ENCODE measurements at regions not wholly inside any gene's neighbourhood (a gene's known extent, or its start where the extent isn't known, plus 50 kb on each side); places are given as distances from the start of the nearest gene placed in this dataset.

- DNase-seq = no peak
Observed at GRCh38 chr5:4243479-4244264, 648.0 kb downstream of the IRX1 start.

DNA sequence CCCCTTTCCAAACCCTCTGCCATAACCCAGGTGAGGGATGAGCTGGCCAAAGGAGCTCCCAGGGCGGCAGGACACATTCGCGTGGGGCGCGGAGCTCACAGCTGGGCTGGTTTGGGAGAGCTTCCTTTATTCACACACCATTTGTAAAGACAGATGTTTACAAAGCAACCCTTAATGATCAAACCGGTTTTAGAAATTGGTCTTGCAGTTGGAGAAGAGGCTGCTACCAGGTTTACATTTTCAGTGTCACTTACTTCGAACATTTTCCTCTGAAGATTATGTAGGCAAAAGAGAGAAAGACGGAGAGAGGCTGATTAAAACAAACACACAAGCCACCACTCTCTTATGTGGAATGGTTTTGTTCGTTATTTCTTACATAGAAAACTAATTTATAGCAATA is 648.7 kb downstream of the IRX1 start:
- no peak for DNase-seq

GRCh38 chr5:4245076-4245475 is 649.4 kb downstream of the IRX1 start:
- no peak for DNase-seq

DNA sequence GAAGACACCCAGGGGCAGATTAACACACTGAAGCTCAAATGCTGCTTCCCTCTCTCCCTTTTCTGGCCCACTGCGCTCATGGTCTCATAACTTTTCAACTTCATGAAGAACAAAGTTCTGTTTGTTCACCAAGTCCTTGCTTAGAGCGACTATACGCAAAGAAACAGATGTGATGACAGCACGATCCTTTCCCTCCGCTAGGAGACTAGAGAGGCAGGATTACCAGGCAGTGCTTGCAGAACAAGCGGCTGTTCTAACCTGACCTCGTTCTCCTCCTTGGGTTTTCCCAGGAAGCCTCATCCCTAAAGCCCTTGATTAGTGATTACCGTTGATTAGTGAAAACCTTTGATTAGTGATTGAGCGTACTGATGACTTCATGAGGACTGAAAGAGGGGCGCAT is 649.9 kb downstream of the IRX1 start:
- no peak for DNase-seq

DNA sequence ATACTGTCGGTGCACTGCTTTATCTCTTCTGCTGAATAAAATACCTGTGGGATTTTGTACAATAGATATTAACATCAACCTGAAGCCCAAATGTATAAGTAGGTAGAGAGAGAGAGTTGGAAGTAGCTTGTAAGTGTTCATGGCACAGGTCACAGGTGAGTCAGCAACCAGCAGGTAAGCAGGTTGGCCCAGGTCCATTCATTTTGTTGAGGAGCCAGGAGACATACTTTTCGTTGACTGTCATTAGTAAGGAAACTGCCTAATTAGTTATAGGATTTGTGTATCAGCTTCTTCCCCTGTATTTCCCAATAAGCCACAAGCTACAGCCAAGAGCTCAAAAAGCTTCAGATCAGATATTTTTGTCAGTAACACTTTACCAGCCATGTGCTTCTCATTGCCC is 650.8 kb downstream of the IRX1 start:
- DNase-seq = no peak

GRCh38 chr5:4250254-4250653 is 654.6 kb downstream of the IRX1 start:
- DNase-seq = no peak

DNA sequence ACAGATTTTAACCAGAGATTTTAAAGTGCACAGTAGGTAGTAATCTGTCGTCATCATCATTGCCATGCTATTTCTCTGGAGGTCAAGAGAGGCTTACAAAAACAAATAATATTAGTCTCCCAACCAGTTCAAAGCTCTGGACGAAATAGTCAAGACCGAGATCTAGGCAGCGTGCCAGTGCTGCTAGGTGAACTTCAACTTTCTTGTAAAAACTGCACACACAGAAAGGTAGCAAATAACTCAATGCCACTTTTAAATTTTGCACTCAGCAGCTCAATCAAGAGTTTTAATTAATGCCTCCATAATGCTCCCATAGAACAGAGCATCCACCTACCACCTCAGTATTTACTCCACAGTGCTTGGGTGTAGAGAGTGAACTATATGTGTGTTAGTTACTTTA is 656.8 kb downstream of the IRX1 start:
- DNase-seq = no peak

- DNase-seq = no peak
Observed at GRCh38 chr5:4254736-4255135, 659.1 kb downstream of the IRX1 start.

- no peak for DNase-seq
Observed at GRCh38 chr5:4255441-4255840, 659.8 kb downstream of the IRX1 start.

DNA sequence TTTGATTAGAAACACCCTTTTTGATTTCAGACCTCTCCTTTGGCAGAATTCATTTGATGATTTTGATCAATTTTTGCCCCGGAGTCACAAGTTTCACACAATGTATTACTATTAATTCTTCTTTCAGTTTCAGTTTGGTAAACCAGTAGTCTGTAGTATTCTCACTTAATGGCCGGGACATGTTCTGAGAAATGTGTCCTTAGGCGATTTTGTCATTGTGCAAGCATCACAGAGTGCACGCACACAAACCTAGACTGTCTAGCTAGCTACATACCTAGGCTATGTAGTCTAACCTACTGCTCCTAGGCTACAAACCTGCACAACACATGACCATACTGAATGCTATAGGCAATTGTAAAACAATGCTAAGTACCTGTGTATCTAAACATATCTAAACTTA is 662.5 kb downstream of the IRX1 start:
- no peak for DNase-seq

DNA sequence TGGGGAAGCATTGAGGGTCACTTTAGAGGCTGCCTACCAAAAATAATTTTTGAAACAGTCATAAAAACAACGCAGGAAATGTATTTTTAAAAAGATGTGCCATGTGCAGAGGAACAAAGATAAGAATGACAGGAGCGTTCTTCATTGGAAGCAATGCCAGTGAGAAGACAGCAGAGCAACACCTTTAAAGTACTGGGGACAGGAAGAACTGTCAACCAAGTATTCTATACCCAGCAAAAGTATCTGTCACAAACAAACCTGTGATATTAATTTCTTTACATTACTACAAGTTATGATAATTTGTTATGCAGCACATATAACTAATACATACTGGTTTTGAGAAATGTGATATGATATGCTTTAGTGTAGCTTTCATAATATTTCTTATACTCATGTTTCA is 675.6 kb downstream of the IRX1 start:
- DNase-seq = no peak

GRCh38 chr5:4275232-4275631 is 679.6 kb downstream of the IRX1 start:
- DNase-seq = no peak

DNA sequence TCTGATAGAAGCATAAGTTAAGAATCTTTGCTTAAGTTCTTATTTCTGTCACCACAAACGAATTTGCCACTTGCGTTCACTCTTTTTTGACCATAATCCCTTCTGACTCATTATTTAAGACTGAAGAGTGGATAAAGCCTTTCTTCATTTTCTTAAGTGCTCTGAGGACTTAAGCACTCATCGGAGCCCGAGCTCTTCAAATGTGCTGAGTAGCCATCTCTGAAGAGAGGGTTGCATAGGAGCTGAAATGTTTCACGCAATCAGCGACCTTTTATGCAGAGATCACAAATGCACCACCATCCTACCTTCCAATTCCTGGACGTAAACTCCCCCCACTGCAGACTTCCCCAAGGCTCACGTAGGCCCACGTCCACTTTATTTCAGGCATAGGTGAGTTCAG is 699.2 kb downstream of the IRX1 start:
- DNase-seq = no peak

GRCh38 chr5:4295663-4296339 is 700.2 kb downstream of the IRX1 start:
- no peak for DNase-seq

DNA sequence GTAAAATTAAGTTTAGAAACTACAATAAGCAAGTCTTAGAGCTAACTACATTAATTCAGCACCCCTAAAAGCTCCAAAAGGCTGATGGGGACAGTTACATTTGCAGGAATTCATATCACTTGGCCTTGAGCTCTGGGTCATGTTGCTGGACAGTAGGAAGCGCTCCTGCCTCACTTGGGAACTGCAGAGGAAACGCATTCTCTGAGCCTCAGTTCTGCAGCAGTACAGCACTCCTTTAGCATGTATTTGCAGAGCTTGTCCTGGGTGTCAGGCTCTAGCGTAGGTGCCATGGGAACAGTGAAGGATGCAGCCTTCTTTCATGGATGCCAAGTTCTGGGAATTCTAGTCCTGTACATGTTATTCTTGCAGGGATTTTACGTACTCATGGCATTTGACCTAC is 710.4 kb downstream of the IRX1 start:
- no peak for DNase-seq

GRCh38 chr5:4309026-4309425 is 713.4 kb downstream of the IRX1 start:
- DNase-seq = no peak

- no peak for DNase-seq
Observed at GRCh38 chr5:4313138-4313537, 717.5 kb downstream of the IRX1 start.

GRCh38 chr5:4319478-4320128 is 724.0 kb downstream of the IRX1 start:
- no peak for DNase-seq

- no peak for DNase-seq
Observed at GRCh38 chr5:4330327-4330726, 734.7 kb downstream of the IRX1 start.

- DNase-seq = no peak
Observed at GRCh38 chr5:4335078-4335477, 739.4 kb downstream of the IRX1 start.

GRCh38 chr5:4337519-4337918 is 741.9 kb downstream of the IRX1 start:
- no peak for DNase-seq

DNA sequence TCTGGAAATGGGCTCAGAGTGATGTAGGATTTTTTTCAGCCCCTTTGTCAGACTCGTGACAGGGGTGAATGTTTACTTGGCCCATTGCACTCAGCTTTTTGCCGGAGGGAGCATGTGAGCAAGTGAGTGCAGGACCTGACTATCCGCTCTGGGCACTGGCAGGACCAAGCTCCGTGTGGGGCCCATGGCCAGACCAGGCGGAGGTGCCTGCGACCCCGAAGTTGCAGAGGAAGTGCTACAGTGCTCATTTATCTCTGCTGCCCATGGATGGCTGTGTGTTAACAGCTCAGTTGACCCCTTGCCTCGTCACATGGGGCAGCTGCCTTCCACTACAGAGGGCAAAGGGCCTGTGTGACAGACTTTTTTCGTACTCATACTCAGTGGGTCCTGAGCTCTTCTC is 744.3 kb downstream of the IRX1 start:
- no peak for DNase-seq

GRCh38 chr5:4345850-4346249 is 750.2 kb downstream of the IRX1 start:
- no peak for DNase-seq

DNA sequence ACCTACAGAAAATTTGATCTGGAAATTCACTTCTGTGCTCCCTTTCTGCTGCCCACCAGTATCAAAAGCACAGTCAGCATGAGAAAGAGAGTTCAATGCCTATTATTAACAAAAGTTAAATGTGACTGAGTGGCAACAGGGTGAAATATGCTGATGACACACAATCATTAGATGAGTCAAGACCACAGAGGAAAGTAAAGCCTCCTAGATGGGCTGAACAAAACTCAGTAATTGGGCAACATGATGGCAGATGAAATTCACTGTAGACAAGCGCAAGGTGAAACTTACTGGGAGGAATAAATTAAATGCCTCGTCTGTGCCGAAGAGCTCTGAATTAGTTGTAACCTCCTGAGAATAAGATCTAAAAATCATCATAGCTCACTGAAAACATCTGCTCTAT is 752.8 kb downstream of the IRX1 start:
- no peak for DNase-seq

Measured in SHP77 treated with DMSO at 0.1 percent for 48 hours (cell line).